GM21529 (cell line): ENCODE measurements at regions not wholly inside any gene's neighbourhood (a gene's known extent, or its start where the extent isn't known, plus 50 kb on each side); places are given as distances from the start of the nearest gene placed in this dataset.
"Not testable (repeated sequence)": the region's sequence is repeated elsewhere in the genome, so short reads cannot be mapped to it uniquely, and the experiment has no call there.

Experiments used
- ATAC-seq: cut with Tn5 transposase; IDR thresholded peaks from one replicate; pipeline ENCODE4 v1.9.1; 2021; ENCODE audit not compliant: unreplicated experiment

- ATAC-seq = no peak
Measured at GRCh38 chr7:81236560-81236959, 317.7 kb upstream of the SEMA3C start.

- ATAC-seq = no peak
Measured at GRCh38 chr7:81235997-81236396, 317.1 kb upstream of the SEMA3C start.

GRCh38 chr7:81234896-81235295, 316.0 kb upstream of the SEMA3C start:
- ATAC-seq = no peak

DNA sequence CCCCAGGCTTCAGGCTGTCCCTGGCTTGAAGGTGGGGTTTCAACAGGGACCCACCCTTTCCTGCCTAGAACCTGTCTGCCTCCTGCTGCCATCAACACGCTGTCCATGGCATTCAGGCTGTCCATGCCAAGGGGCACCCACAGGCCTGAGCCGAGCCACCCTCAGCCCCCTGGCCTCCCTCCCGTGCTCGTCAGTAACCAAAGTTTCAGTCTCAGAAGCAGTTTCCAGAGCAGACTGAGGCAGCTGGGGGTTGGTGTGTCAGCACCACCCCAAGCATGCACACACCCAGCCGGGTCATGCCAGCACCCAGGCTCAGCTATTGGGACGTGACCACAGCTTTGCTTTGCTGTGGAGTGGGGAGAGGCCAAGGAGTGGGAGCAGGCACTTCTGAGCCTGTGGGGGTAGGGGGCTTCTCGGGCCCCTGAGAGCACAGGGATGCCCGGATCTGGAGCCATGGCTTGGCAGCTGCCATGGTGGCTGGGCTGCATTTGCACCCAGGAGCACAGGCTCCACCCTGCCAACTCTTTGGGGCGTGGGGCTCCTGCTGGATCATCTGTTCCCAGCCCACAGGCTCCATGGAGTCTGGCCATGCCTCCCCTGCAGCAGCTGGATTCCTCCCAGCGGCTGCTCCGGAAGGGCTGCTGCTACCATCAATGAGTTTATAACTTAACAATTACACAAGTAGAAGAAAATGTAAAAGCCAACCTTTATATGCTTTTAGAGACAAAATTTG, 314.5 kb upstream of the SEMA3C start:
- ATAC-seq = no peak

GRCh38 chr7:81232084-81232799, 313.4 kb upstream of the SEMA3C start:
- no peak for ATAC-seq

DNA sequence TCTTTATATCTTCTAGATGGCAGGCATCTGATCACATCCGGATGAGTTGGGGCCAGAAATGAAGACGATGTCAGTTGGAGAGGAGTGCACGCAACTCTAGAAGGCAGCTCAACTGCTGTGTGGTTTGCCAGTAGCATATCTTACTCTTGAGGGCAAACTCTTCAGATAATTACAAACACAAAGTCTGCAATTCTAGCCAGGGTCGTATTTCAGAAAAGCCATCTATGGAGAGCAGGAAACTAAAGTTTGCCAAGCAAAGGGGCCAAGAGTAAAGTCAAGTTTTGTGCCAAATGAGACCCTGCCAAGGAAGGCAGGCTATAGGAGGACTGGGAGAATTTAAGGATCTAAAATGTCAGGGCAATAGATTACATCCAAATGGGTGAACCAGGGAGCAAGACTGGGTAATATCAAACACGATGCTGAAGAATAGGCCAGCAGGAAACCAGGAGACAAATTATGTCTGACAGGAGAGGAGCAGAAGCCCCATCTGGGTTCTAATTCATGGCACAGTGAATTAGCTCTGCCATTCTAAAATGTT, 312.5 kb upstream of the SEMA3C start:
- ATAC-seq = no peak

DNA sequence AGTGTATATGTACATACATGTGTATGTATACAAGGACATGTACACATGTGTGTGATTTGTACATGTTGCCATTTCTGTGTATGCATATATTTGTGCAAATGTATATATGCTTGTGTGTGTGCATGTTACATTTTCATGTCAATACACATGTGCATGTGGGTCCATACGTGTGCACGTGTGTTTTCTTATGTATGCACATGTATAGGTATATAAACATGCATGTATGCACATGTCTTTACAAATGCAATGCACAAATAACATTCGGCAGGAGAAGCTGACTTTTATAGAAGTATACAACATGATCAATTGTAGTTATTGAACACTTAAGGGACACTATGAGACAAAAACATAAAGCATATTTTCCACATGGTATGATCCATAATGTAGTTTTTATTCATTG, 307.4 kb upstream of the SEMA3C start:
- no peak for ATAC-seq

- ATAC-seq = not testable (repeated sequence)
Measured at GRCh38 chr7:81222692-81223091, 303.8 kb upstream of the SEMA3C start.

DNA sequence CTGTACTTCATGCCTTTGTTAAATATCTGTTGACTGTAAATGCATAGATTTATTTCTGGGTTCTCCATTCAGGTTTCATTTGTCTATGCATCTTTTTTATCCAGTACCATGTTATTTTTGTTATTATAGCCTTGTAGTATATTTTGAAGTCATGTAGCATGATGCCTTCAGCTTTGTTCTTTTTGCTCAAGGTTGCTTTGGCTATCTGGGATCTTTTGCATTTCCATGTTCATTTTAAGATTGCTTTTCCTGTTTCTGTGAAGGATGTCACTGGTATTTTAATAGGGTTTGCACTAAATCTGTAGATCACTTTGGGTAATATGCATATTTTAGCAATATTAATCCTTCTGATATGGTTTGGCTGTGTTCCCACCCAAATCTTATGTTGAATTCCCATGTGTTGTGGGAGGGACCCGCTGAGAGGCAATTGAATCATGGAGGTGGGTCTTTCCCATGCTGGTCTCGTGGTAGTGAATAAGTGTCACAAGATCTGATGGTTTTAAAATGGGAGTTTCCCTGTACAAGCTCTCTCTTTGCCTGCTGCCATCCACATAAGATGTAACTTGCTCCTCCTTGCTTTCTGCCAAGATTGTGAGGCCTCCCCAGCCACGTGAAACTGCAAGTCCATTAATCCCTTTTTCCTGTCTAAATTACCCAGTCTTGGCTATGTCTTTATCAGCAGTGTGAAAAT, 302.8 kb upstream of the SEMA3C start:
- ATAC-seq = no peak

DNA sequence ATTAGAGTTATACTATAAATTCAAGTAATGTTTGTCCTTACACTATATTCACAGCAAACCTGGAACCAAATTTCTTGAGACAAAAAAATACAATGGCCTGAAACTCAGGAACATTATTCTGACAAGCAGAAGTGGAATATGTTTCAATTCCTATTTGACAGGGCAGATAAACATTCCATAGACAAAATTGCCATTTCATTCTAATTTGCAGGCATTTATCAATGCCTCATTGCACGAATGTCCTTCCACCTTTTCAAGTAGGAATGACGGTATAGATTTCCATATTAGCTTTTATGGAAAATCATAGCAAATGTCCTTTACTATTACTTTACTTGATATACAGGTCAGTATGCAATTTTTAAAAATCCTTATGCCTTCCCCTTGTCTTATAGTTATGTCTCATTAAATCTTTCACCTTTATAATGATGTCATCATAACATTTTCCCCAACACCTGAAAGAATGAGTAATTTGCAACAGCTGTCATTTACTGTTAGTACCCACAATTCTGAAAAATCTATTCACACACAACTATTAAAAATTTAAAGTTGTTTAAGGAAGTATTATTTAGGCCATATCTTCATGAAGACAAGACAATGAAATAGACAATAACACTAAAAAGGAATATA, 299.7 kb upstream of the SEMA3C start:
- no peak for ATAC-seq

- ATAC-seq = no peak
Measured at GRCh38 chr7:81213394-81213793, 294.5 kb upstream of the SEMA3C start.

- ATAC-seq = no peak
Measured at GRCh38 chr7:81211934-81212320, 293.1 kb upstream of the SEMA3C start.

DNA sequence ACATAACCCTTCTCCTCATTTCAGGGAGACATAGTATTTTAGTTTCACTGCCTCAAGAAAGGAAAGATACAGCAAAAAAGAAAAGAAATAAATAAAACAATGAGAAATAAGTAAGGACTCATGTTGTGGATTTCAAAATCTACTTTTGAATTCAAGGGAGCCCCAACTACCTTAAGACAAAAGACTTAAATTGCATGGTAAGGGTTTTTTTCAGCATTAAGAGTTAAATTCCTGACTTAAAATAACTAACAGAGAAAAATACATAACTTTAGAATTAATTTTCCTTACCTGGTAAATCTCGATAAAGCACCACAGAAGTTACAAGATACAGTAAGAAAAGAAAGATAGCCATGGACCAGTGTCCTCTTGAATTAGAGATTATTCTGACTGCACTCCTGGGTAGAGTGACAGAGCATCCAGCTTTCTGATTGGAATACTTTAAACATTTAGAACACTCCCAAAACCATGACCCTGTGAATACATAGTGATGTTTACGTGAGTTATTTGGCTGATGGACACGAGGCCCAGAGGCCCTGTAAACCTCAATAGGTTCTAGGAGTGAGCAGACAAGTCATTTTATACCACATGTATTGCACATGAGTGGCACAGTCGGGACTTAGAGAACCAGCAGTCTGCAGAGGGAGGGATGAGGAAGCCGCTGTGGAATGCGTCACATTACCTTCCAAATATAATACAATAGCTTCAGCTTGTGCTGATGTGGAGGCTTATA, 292.5 kb upstream of the SEMA3C start:
- ATAC-seq = no peak

- no peak for ATAC-seq
Measured at GRCh38 chr7:81210137-81211064, 291.6 kb upstream of the SEMA3C start.

DNA sequence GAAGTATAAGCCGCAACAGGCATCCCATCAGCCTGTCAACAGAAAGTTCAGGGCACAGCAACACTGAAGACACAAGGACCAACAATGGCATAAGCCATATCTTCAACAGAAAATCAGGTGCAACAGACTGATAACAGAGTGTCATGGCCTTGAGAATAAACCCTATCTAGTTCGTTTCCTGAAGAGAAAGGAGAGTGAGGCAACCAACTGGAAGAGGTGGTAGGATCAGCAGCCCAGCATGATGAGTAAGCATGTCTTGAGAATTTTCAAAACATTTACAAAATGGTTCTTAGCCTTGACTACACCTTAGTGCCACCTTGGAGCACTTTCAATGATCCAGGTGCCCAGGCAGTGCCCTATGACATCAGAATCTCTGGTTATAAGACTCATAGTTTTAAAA, 290.2 kb upstream of the SEMA3C start:
- ATAC-seq = no peak

GRCh38 chr7:81207801-81208200, 288.9 kb upstream of the SEMA3C start:
- ATAC-seq = no peak

- no peak for ATAC-seq
Measured at GRCh38 chr7:81206667-81207360, 288.0 kb upstream of the SEMA3C start.

DNA sequence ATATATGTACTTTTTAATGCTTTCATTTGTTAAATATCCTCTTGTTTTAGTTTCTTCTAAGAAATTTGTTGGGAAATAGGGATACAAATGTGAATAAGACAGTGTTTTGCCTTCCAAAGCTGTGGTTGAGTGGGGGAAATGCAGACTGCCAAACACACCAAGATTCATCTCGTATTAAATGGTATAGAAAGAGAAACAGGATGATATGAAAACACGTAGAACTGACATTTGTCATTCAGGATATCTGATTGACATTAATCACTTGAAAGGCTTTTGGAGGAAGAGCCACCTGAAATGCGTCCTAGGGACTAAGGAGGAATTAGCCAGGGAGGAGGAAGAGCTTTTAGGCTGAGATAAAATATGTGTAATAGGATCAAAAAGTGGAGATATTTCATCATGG, 287.4 kb upstream of the SEMA3C start:
- ATAC-seq = no peak

- no peak for ATAC-seq
Measured at GRCh38 chr7:81201188-81201587, 282.3 kb upstream of the SEMA3C start.
